Left ventricle myocardium superior (tissue), 1 donor: ENCODE measurements at regions not wholly inside any gene's neighbourhood (a gene's known extent, or its start where the extent isn't known, plus 50 kb on each side); places are given as distances from the start of the nearest gene placed in this dataset.

Experiments
- ATAC-seq: fragments of 200-7000 bp; cut with Tn5 transposase; one replicate; pipeline ENCODE4 v1.9.1; 2020; ENCODE audit warnings: mild to moderate bottlenecking, moderate library complexity
- DNase-seq: peaks from one replicate; pipeline ENCODE4 v3.0.0-alpha.2; 2020
- intact Hi-C: fragments of 100-400 bp; cut with micrococcal nuclease; formaldehyde crosslinking; loops from one replicate; pipeline ENCODE4 v1.11.0; 2022
- donor health status: DM: no; HTN: yes; CAD: no; lungs with severe emphysema.

DNA sequence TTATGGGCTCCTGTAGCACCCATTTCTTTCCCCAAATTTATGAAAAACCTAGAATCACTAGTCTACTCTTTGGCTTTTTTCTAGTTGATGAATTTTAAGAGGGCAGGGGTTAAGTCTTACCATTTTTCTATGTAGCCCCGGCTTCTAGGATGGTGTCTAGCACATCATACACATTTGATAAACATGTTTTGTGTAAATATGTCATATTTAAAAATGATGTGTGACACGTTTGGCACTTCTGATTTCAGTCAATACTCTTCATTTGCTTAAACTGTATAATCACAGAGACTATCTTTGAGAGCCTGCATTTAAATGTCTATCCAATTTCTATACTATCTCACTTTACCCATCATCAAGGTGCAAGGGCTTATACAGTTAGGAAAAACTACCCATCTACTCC, 331.1 kb downstream of the TDRD15 start:
- DNase-seq (no peak), ATAC-seq (no peak)

DNA sequence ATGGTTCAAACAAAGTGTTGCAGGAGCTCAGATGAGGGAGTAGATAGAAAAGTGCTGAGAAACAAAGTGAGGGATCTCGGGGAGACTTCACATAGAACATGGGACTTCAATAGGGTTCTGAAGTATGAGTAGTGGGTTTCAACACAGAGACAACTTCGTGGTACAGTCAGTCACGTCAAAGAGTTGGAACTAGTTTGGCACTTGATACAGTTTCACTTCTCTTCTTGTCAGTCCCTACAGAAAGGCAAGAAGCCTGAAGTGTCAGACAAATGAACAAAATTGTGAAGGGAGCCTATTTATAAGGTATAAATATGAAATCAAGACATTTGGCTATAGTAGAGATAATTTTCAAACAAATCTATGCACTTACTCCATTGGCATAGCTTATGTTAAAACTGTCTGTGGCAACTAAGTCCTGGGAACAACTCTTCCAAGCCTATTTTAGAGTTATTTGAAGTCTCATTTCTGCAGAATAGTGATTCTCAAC, 338.0 kb downstream of the TDRD15 start:
- ATAC-seq, result no peak
- DNase-seq, result no peak
- intact Hi-C loops, result no loop called here

More for the DNA sequence above, 331.1 kb downstream of the TDRD15 start:
- intact Hi-C loops, result no loop called here

DNA sequence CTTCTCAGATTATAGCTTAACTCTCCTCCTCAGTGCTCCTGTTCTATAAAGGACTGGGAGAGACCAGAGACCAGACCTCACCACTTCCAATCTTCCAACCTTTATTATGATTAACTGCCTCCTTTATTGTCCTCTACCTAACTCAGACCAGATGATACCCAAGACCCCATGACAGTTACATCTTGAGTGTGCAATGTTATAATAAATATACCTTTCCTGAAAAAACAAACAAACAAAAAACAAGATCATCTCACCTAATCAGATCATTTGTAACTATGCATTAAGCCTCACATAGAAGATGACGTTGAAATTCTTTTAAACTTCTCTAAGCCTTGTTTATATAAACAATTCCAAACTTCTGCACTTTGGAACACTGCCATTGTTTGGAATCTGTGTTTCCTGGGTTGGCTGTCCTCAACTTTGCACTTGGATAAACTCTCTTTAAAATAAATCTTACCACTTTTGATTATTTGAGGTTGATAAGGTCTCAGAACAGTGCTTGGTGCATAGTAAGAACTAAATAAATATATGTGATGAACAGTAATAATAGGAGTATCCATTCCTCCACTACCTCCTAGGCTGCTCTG, 342.7 kb downstream of the TDRD15 start:
- no peak for ATAC-seq
- DNase-seq, result no peak
- intact Hi-C loops, result no loop called here

DNA sequence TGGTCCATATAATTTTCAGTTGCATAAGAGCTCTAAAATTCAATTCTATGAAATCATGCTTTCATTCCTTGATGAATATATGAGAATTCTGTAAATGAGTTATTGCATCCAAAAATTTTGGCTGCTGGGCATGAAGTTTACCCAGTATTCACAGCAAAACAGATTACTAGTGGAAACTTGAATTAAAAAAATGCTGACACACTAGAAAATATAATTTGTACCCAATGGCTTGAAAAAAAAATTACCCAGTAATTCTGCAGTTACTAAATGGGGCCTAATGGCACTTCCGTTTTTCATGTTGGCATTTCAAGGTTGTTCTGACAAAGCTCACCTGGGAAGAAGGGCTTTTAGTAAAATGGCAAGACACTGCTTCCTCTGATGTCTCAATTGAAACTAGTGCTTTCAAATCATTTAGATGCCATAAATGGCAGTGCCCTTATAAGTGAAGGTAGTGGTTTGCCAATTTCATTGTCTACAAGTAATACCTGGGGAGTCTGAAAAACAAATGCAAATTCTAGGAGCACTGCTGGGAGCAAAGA, 343.6 kb downstream of the TDRD15 start:
- DNase-seq (no peak), ATAC-seq (no peak)
- intact Hi-C loops, result no loop called here

DNA sequence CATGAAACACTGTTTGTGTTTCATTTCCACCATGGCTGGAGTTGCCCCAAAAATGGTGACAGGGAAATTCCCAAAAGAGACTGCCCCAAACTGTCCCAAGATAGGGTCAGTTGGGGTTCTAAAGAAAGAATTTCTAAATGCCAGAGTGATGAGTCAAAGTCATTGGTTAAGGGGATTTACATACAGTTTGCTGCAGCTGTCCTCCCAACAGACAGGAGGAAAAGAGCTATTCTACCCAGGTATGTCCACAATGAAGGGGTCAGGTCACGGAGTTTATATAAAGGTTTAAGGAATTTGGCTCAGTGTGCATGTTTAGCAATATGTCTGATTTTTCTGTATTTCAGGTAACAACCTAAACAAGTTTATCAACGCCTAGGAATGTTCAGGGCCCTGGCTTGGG, 344.1 kb downstream of the TDRD15 start:
- no peak for ATAC-seq
- DNase-seq, result no peak
- intact Hi-C loops, result no loop called here

DNA sequence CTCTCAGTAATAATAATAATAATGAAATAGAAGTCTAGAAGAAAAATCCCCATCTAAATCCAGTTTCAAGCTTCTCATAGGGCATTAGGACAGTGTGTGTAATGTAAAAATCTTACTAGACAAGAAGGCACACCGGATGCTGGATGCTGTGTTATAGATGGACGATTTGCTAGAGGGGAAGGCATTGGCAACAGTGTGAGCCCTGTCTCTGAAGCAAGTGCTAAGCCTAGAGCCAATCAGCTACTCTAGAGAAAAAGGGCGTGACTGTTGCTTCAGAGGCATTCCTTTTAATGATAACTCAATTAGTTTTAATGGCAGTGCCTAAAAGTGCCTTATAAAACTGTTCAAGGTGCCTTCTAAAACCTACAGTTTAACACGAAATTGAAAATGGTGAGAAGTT, 344.9 kb downstream of the TDRD15 start:
- DNase-seq, result no peak
- intact Hi-C loops, result no loop called here
- ATAC-seq, result no peak

DNA sequence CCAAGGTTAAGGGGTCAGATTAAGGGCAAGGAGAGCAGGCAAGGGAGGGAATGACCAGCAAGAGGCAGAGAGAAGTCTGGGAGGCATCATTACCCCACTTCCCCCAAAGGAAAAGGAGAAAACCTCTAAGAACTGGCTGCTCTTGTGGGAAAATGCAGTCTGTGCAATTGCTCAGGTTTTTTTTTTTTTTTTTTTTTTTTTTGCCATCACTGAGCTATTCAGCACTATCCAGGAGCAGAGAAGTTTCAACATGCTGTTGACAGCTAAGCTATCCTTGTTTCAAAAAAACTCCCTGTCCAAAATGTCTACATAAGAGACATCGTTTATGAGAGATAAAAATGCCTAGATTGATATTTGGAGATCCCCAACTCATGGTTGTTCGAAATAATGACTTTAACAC, 345.4 kb downstream of the TDRD15 start:
- ATAC-seq, result no peak
- intact Hi-C loops, result no loop called here
- DNase-seq, result no peak

DNA sequence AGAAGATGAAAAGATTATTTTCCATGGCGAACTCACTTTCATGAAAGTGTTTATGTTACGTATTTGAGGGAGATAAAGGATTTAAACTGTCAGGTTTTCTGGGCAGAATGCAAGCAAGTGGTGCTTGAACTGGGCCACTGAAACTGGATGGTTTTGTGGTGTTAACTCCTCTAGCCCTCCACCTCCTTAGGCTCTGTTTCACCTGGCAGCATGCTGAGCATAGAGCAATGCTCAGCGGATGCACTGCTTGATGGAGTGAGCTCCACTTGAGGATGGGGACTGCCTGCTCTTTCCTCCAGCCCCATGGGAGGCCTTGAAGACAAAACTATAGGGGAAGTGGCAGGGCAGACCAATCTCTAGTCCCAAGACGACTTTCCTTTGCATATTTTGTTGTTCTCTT, 345.8 kb downstream of the TDRD15 start:
- intact Hi-C loops, result no loop called here
- no peak for ATAC-seq
- no peak for DNase-seq

DNA sequence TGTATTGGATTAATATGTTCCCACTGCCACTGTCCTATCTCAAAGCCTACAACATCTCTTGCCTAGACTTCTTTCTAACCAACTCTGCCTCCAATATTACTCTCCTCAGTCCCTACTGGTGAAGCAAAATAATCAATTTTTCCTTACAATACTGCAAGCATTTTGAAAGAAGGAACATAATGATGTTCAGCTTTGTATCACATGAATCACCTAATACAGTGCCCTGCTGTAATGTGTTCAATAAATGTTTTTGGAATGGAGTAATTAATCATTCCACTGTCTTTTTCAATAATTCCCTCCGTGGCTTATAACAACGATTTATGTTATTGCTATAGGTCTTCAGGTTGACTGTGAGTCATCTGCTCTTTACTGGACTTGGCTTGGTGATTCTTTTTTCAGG, 356.4 kb downstream of the TDRD15 start:
- DNase-seq, result no peak
- intact Hi-C loops, result no loop called here
- no peak for ATAC-seq

DNA sequence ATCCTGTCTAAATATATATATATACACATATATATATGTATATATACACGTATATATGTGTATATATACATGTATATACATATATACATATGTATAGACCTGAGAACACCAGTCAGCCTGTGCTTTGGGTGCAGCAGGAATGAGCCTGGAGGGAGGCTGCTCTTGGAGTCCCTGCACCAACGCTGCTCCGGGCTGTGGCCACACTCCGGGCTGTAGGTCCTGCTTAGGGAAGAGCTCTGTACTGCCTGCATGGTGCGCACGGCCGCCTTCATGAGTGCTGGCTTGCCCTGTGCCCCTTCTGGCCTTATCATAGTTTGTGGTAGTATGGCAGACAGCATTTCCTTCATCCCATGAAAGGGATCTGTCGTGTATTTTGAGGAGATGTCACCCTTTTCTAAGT, 360.9 kb downstream of the TDRD15 start:
- intact Hi-C loops, result no loop called here
- DNase-seq, result no peak

DNA sequence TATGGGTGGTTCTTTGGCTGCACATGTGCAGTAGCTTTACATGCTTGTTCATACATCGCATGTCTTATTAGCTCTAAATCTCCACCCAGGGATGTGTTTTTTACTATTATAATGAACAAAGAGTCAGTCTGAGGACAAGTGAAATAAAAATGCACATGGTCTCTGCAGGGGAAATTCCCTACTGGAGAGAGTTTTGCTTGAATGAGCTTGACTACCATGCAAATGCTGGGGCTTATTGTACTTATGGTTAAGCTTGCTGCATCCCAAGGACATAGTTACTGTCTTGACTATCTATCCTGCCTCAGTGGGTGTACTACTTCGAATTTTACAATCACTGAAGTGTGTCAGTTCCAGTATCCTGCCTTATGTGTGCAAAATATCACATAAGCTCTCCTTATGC, 362.7 kb downstream of the TDRD15 start:
- ATAC-seq (no peak), DNase-seq (no peak)

More for the DNA sequence above, 360.9 kb downstream of the TDRD15 start:
- no peak for ATAC-seq

DNA sequence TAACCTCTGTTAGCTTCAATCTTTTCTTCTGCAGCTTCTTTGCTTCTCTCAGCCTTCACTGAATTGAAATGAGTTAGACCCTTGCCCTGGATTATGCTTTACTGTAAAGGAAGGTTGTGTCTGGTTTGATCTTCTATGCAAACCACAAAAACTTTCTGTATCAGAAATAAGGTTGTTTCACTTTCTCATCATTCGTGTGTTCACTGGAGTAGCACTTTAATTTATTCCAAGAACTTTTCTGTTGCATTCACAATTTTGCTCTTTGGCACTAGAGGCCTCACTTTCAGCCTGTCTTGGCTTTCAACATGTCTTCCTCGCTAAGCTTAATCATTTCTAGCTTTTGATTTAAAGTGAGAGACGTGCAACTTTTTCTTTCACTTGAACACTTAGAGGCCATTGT, 365.3 kb downstream of the TDRD15 start:
- DNase-seq (no peak), ATAC-seq (no peak)
- intact Hi-C loops, result no loop called here

More for the DNA sequence above, 362.7 kb downstream of the TDRD15 start:
- intact Hi-C loops, result no loop called here

DNA sequence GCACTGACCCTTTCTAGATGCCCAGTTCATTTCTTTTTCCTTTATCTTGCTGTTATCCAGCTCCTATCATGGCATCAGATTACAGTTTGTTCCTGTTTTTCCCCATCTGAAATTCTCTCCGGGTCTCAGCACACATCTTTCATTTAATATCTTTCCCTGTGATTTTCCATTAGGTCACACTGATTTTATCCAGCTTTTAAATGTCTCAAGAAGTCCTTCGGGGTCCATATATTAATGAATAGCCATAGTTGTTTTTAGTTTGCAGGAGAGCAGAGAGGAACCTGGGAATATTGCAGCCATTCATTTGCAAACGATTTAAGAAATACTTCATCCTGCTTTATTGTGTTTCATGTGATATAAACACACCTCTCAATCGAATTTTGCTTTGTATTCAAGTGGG, 374.2 kb downstream of the TDRD15 start:
- intact Hi-C loops, result no loop called here
- no peak for DNase-seq
- no peak for ATAC-seq

DNA sequence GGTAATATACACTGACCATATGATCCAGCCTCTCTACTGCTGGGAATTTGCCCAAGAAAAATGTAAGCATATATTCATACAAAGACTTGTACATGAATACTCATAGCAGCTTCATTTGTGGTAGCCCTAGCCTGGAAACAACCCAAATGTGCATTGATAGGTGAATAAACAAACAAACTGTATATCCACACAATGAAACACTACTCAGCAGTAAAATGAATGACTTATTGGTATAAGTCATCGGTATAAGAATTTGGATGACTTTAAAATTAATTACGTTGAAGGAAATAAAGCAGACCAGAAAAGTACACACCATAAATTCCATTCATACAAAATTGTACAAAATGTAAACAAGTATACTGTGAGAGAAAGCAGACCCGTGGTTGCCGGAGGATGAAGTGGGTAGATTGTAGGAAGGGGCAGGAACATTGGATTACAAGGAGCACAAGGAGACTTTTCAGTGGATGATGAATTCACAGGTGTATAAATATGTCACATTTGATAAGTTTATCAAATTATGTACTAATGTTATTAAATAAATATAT, 376.7 kb downstream of the TDRD15 start:
- ATAC-seq (no peak), DNase-seq (no peak)
- intact Hi-C loops, result no loop called here

DNA sequence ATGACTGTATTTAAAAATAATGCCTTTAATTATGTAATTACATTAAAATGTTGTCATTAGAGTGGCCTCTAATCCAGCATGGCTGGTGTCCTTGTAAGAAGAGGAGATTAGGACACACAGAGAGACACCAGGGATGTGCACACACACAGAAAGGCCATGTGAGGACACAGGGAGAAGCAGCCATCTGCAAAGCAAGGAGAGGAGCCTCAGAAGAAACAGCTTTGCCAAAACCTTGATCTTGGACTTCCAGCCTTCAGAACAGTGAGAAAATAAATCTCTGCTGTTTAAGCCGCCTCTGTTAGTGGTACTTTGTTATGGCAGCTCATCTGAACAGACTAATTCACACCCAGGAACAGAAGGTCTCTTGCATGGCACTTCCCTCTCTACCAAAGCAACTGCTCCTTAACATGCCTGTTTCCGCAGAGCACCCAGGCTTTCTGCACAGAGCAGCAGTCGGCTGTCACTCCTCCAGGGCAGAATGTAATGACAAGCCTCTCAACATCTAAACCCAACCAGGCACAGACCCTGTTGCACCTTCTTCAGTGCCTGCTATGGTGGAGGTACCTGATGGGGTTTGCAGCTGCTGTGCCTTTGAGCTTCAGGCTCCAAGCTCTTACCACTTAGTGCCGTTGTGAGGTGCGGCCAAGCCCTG, 377.7 kb downstream of the TDRD15 start:
- ATAC-seq (no peak), DNase-seq (no peak)
- intact Hi-C loops, result no loop called here

DNA sequence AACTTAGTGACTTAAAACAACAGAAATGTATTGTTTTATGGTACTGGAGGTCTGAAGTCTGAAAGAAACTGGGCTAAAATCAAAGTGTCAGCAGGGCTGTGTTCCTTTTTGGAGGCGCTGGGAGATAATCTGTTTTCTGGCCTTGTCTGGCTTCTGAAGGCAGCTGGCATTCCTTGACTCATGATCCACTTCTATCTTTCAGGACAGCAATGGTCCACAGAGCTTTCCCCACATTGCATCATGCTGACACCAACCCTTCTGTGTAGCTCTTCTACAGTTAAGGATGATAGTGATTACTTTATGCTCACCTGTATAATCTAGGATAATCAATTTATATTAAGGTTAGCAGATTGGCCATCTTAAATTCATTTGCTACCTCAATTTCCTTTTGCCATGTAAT, 392.1 kb downstream of the TDRD15 start:
- intact Hi-C loops, result no loop called here

DNA sequence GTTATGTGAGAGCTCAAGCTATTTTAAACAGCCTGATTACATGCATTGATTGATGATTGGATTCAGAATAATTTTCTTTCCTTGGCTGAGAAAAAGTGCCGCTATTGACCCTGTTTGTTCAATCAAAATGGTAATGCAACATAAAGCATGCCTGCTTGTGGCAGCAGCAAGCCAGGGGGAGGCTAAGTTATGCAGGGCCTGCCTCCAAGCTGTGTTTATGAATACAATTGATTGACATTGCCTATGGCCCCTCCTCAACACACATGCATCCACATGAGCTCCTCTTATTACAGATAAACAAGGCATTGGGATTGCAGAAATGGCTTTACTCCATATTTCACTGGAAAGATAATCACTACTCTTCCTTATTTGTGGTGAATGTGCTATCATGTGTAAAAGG, 395.6 kb downstream of the TDRD15 start:
- no peak for ATAC-seq
- intact Hi-C loops, result no loop called here
- no peak for DNase-seq

More for the DNA sequence above, 392.1 kb downstream of the TDRD15 start:
- ATAC-seq (no peak), DNase-seq (no peak)

DNA sequence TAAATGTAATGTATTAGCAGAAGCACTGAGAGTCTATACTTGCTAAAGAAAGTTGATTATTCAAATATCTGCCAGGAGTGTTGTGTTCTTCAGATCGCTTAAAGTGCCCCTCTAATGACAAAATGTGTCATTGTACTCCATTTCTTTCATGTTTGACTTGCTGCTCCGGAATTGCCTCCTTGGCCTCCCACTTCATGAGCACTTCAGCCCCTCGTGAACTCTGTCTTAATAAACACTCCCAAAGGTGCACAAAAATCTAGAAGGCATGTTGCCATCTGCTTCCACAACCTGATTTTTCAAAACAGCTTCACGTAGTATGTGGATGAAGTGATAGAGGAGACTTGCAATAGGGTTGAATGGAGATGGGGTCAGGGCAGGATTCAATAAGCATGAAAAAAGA, 396.1 kb downstream of the TDRD15 start:
- no peak for DNase-seq
- ATAC-seq, result no peak
- intact Hi-C loops, result no loop called here

DNA sequence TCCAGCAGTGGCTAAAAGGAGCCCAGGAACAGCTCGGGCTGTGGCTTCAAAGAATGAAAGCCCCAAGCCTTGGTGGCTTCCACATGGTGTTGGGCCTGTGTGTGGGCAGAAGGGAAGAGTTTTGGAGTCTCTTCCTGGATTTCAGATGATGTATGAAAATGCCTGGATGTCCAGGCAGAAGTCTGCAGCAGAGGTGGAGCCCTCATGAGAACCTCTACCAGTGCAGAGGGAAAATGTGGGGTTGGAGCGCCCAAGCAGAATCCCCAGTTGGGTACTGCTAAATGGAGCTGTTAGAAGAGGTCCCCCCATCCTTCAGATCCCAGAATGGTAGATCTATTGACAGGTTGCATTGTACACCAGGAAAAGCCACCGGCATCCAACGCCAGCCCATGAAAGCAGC, 412.1 kb downstream of the TDRD15 start:
- no peak for DNase-seq
- intact Hi-C loops, result no loop called here
- ATAC-seq, result no peak

DNA sequence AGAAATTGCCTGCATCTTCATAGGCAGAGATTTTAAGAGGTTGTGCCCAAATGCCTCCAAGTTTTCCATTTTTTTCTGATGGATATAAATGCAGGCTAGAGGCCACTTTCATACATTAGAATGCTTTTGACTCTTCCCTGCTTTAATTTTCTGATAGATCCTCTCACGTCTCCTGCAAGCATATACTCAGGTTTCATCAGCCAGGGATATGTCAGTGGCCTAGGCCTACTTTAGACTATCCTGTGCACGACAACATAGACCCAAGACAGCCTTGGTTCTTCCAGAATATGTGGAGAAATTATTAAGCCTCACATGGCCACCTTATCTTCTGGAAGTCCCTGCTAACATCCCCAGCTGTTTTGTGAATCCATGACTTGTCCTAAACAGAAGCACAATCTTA, 415.9 kb downstream of the TDRD15 start:
- DNase-seq, result no peak
- intact Hi-C loops, result no loop called here
- ATAC-seq, result no peak

DNA sequence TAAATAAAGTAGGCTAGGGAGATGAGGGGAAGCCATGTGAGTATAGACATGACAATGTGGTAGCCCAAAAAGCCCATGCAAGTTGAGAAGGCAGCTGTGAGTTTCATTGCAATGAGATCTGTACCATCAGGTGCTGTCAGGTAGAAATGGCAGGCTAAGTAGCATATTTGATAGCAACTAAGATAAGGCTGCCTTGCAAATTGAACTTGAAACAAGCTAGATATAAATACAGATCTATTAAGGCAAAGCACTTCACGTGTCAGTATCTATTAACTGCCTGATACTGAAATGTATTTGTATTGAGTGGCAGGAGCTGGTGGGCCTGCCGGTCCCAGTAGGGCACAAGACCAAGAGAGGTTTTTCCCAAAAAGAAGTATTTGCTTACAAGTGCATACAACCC, 419.9 kb downstream of the TDRD15 start:
- ATAC-seq (no peak), DNase-seq (no peak)
- intact Hi-C loops, result no loop called here
